Left cardiac atrium (tissue), 4 donors: ENCODE measurements at regions not wholly inside any gene's neighbourhood (a gene's known extent, or its start where the extent isn't known, plus 50 kb on each side); places are given as distances from the start of the nearest gene placed in this dataset.

Experiments used
- ATAC-seq, 2 donors: fragments of 200-7000 bp; cut with Tn5 transposase; one replicate each; pipeline ENCODE4 v1.9.1; 2020; ENCODE audit warnings: mild to moderate bottlenecking in 2 of 2, moderate library complexity in 2 of 2
- DNase-seq: peaks from one replicate; pipeline ENCODE4 v3.0.0-alpha.2; 2020
- intact Hi-C, 2 donors: fragments of 100-400 bp; cut with DNase I; formaldehyde crosslinking; loops; one replicate each; pipeline versions ENCODE4 v1.14.1 to v1.15.1; 2022 to 2023
- donor health status: DM: no; HTN: yes; CAD: no.
- donor health status: DM: no; HTN: yes; CAD: no; lungs with severe emphysema.
- donor health status: DM: yes; HTN: yes; CAD: no.
- donor health status: Dilated cardiomyopathy.

GRCh38 chr7:41481353-41481752 is 221.5 kb downstream of the INHBA start:
- ATAC-seq (no peak), DNase-seq (no peak)
- intact Hi-C loops, result no loop called here

GRCh38 chr7:41478187-41478586 is 224.7 kb downstream of the INHBA start:
- intact Hi-C loops, result no loop called here
- DNase-seq (no peak), ATAC-seq (peak in 1 of 2 donors; percentile 62)

- intact Hi-C loops, result no loop called here
- DNase-seq, result no peak
- no peak for ATAC-seq
Measured at GRCh38 chr7:41476460-41476803, 226.5 kb downstream of the INHBA start.

- ATAC-seq (no peak), DNase-seq (no peak)
- intact Hi-C loops, result no loop called here
Measured at GRCh38 chr7:41475801-41476459, 227.0 kb downstream of the INHBA start.

GRCh38 chr7:41472427-41473125 is 230.3 kb downstream of the INHBA start:
- DNase-seq, result no peak
- intact Hi-C loops, result no loop called here
- ATAC-seq, result no peak

GRCh38 chr7:41470081-41470480 is 232.8 kb downstream of the INHBA start:
- no peak for DNase-seq
- intact Hi-C loops, result no loop called here
- ATAC-seq, result no peak

GRCh38 chr7:41467596-41467995 is 235.3 kb downstream of the INHBA start:
- DNase-seq (no peak), ATAC-seq (no peak)
- intact Hi-C loops, result no loop called here

- intact Hi-C loops, result no loop called here
- no peak for DNase-seq
- no peak for ATAC-seq
Measured at GRCh38 chr7:41466760-41467384, 236.0 kb downstream of the INHBA start.

- intact Hi-C loops, result no loop called here
- DNase-seq (no peak), ATAC-seq (no peak)
Measured at GRCh38 chr7:41465571-41465970, 237.3 kb downstream of the INHBA start.

- intact Hi-C loops, result no loop called here
- no peak for DNase-seq
- ATAC-seq, result no peak
Measured at GRCh38 chr7:41463770-41464470, 239.0 kb downstream of the INHBA start.

- intact Hi-C loops, result no loop called here
- DNase-seq, result no peak
- no peak for ATAC-seq
Measured at GRCh38 chr7:41459623-41460261, 243.1 kb downstream of the INHBA start.

GRCh38 chr7:41459183-41459582 is 243.7 kb downstream of the INHBA start:
- ATAC-seq (peak in 1 of 2 donors; percentile 39), DNase-seq (no peak)
- intact Hi-C loops, result no loop called here

GRCh38 chr7:41457832-41458437 is 245.0 kb downstream of the INHBA start:
- intact Hi-C loops, result no loop called here
- ATAC-seq, result no peak
- DNase-seq, result no peak

GRCh38 chr7:41451826-41452225 is 251.1 kb downstream of the INHBA start:
- DNase-seq, result no peak
- intact Hi-C loops, result no loop called here
- ATAC-seq, result no peak

GRCh38 chr7:41449694-41450093 is 253.2 kb downstream of the INHBA start:
- ATAC-seq, result no peak

GRCh38 chr7:41449286-41449685 is 253.6 kb downstream of the INHBA start:
- no peak for ATAC-seq
- no peak for DNase-seq
- intact Hi-C loops, result no loop called here

More at GRCh38 chr7:41449694-41450093, 253.2 kb downstream of the INHBA start:
- intact Hi-C loops, result no loop called here
- no peak for DNase-seq

- ATAC-seq, result peak; percentile 81 to 86
- intact Hi-C loops, result no loop called here
- no peak for DNase-seq
Measured at GRCh38 chr7:41448104-41448503, 254.8 kb downstream of the INHBA start.

GRCh38 chr7:41447450-41448042 is 255.3 kb downstream of the INHBA start:
- intact Hi-C loops, result no loop called here
- peak; percentile 38 to 44 for ATAC-seq
- DNase-seq, result no peak
